ENCODE measurements at regions not wholly inside any gene's neighbourhood (a gene's known extent, or its start where the extent isn't known, plus 50 kb on each side); places are given as distances from the start of the nearest gene placed in this dataset.

DNA sequence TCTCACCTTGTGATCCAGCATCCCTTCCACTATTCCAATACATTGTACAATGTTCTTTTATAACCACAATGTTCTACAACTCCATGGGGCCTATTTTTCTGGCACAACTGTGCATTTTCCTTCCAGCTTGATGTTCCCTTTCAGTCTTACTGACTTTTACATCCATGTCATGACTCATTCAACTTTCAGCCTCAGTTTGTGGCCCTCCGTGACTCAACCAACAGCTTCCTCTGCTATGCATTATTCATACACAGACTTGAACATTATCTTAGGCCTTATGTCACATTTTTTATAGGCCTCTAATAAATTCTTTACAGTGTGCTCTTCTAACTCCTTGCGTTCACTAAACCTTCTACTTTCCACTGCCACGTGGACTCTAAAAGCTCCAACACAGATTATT is 119.4 kb upstream of the PRMT6 start:
- Histone ChIP-seq H4K20me1 (ENCODE audit: insufficient read depth, low read length) (no peaks in the 10 kb centered on the region), H3K9me2 (replicated peaks; ENCODE audit: insufficient read depth, low read length) (no peaks in the 10 kb centered on the region), H3K27me3 (replicated peaks; ENCODE audit: insufficient read depth, low read length) (no peaks in the 10 kb centered on the region), H3F3A (ENCODE audit: insufficient read depth, low read length) (no peaks in the 10 kb centered on the region), H3K9ac (ENCODE audit: low read length) (no peak overlapping the region), H3K27ac (ENCODE audit: low read length) (no peak overlapping the region), H3K36me3 (replicated peaks; ENCODE audit: insufficient read depth, low read length) (no peaks in the 10 kb centered on the region), H3K4me2 (ENCODE audit: low read depth, low read length) (no peak overlapping the region), H3K4me1 (ENCODE audit: low read length) (no peaks in the 10 kb centered on the region), H3K79me2 (ENCODE audit: low read length) (no peaks in the 10 kb centered on the region), H3K9me3 (replicated peaks; ENCODE audit: insufficient read depth, low read length) (no peaks in the 10 kb centered on the region), H3K4me3 (ENCODE audit: low read length) (no peak overlapping the region), H2AFZ (ENCODE audit: low read length) (no peak overlapping the region)
- DNase-seq = no peak
- no peak for TF ChIP-seq EZH2 (optimal IDR thresholded peaks at IDR 0.05; ENCODE audit: low read depth, low read length)
- TF ChIP-seq EZH2phosphoT487 (IDR thresholded peaks at IDR 0.05; ENCODE audit: low read length) = no peak
- TF ChIP-seq, protein P1, sequence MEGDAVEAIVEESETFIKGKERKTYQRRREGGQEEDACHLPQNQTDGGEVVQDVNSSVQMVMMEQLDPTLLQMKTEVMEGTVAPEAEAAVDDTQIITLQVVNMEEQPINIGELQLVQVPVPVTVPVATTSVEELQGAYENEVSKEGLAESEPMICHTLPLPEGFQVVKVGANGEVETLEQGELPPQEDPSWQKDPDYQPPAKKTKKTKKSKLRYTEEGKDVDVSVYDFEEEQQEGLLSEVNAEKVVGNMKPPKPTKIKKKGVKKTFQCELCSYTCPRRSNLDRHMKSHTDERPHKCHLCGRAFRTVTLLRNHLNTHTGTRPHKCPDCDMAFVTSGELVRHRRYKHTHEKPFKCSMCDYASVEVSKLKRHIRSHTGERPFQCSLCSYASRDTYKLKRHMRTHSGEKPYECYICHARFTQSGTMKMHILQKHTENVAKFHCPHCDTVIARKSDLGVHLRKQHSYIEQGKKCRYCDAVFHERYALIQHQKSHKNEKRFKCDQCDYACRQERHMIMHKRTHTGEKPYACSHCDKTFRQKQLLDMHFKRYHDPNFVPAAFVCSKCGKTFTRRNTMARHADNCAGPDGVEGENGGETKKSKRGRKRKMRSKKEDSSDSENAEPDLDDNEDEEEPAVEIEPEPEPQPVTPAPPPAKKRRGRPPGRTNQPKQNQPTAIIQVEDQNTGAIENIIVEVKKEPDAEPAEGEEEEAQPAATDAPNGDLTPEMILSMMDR (IDR thresholded peaks at IDR 0.05; ENCODE audit: low read length) = no peak

- no peaks in the 10 kb centered on the region for H4K20me1 ChIP-seq (ENCODE audit: insufficient read depth, low read length)
- no peak overlapping the region for H3K27ac ChIP-seq (ENCODE audit: low read length)
- no peak for DNase-seq
- TF ChIP-seq, protein P1 (IDR thresholded peaks at IDR 0.05; ENCODE audit: low read length) = no peak
- TF ChIP-seq EZH2phosphoT487 (IDR thresholded peaks at IDR 0.05; ENCODE audit: low read length) (no peak), EZH2 (optimal IDR thresholded peaks at IDR 0.05; ENCODE audit: low read depth, low read length) (no peak)
- no peaks in the 10 kb centered on the region for H3K9me2 ChIP-seq (replicated peaks; ENCODE audit: insufficient read depth, low read length)
- no peak overlapping the region for H3K9ac ChIP-seq (ENCODE audit: low read length)
- H3K4me2 ChIP-seq (ENCODE audit: low read depth, low read length) = no peak overlapping the region
- H3K27me3 ChIP-seq (replicated peaks; ENCODE audit: insufficient read depth, low read length) = no peaks in the 10 kb centered on the region
- H3K36me3 ChIP-seq (replicated peaks; ENCODE audit: insufficient read depth, low read length) = no peaks in the 10 kb centered on the region
- H3K4me3 ChIP-seq (ENCODE audit: low read length) = no peak overlapping the region
- no peaks in the 10 kb centered on the region for H3F3A ChIP-seq (ENCODE audit: insufficient read depth, low read length)
- no peaks in the 10 kb centered on the region for H3K9me3 ChIP-seq (replicated peaks; ENCODE audit: insufficient read depth, low read length)
- no peaks in the 10 kb centered on the region for H3K79me2 ChIP-seq (ENCODE audit: low read length)
- no peak overlapping the region for H2AFZ ChIP-seq (ENCODE audit: low read length)
- no peaks in the 10 kb centered on the region for H3K4me1 ChIP-seq (ENCODE audit: low read length)
Observed at GRCh38 chr1:106944721-106945120, 111.8 kb upstream of the PRMT6 start.

DNA sequence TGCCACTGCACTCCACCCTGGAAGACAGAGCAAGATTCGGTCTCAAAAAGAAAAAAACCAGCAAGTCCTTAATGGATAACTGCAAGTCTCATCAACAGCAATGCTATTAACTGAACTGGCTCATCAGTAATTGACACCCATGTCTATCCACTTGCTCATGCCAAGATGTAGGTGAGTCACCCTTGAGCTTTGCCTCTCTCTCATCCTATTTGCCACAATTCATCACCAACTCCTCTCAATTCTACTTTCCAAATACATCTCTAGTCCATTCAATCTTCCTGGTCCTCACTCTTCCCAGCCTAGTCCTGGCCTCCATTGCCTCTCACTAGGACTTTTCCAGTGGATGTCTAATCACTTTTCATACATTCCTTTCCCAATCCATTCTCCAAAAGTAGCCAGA is 103.7 kb upstream of the PRMT6 start:
- H3F3A ChIP-seq (ENCODE audit: insufficient read depth, low read length) = no peaks in the 10 kb centered on the region
- no peak for TF ChIP-seq EZH2phosphoT487 (IDR thresholded peaks at IDR 0.05; ENCODE audit: low read length)
- TF ChIP-seq EZH2 (optimal IDR thresholded peaks at IDR 0.05; ENCODE audit: low read depth, low read length) = no peak
- TF ChIP-seq, protein P1 (IDR thresholded peaks at IDR 0.05; ENCODE audit: low read length) = no peak
- H3K27ac ChIP-seq (ENCODE audit: low read length) = no peak overlapping the region
- H3K4me3 ChIP-seq (ENCODE audit: low read length) = no peak overlapping the region
- H4K20me1 ChIP-seq (ENCODE audit: insufficient read depth, low read length) = no peaks in the 10 kb centered on the region
- no peak overlapping the region for H3K4me2 ChIP-seq (ENCODE audit: low read depth, low read length)
- DNase-seq = no peak
- H3K27me3 ChIP-seq (replicated peaks; ENCODE audit: insufficient read depth, low read length) = no peaks in the 10 kb centered on the region
- no peak overlapping the region for H2AFZ ChIP-seq (ENCODE audit: low read length)
- no peaks in the 10 kb centered on the region for H3K79me2 ChIP-seq (ENCODE audit: low read length)
- H3K9ac ChIP-seq (ENCODE audit: low read length) = no peak overlapping the region
- no peaks in the 10 kb centered on the region for H3K9me2 ChIP-seq (replicated peaks; ENCODE audit: insufficient read depth, low read length)
- H3K4me1 ChIP-seq (ENCODE audit: low read length) = no peaks in the 10 kb centered on the region
- H3K9me3 ChIP-seq (replicated peaks; ENCODE audit: insufficient read depth, low read length) = no peaks in the 10 kb centered on the region
- H3K36me3 ChIP-seq (replicated peaks; ENCODE audit: insufficient read depth, low read length) = no peaks in the 10 kb centered on the region

All from MM.1S (cell line).